ENCODE measurements at regions not wholly inside any gene's neighbourhood (a gene's known extent, or its start where the extent isn't known, plus 50 kb on each side); places are given as distances from the start of the nearest gene placed in this dataset.
"Not testable (repeated sequence)": the region's sequence is repeated elsewhere in the genome, so short reads cannot be mapped to it uniquely, and the experiment has no call there.

DNA sequence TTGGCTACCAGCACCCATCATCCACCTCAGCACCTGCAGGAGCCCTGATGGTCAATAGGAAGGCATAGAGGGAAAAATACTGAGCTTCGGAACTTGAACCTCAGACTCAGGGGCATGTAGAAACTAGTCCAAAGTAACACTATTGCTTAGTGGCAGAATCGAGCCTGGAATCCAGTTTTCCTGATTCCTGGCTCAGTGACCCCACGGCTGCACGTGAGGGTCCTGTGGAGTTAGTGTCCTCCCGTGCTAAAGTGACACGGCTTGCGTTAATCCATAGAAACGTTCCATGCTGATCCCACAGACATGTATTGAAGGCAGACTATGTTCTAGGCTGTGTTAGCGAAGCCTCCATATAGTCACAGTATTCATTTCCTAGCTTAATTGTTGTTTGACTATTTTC is 747.0 kb upstream of the TPTE start:
- Mint-ChIP-seq H3K27me3 (ENCODE audit: low read depth) (no peaks in the 10 kb centered on the region), H3K4me1 (no peaks in the 10 kb centered on the region), H3K4me3 (no peak overlapping the region), H3K9me3 (peaks cover 45% of the 10 kb centered on the region), H3K27ac (no peak overlapping the region), H3K36me3 (ENCODE audit: low read depth) (no peaks in the 10 kb centered on the region)
- no peak for TF ChIP-seq CTCF (IDR thresholded peaks at IDR 0.05; ENCODE audit: unreplicated experiment in 3 of 3)

DNA sequence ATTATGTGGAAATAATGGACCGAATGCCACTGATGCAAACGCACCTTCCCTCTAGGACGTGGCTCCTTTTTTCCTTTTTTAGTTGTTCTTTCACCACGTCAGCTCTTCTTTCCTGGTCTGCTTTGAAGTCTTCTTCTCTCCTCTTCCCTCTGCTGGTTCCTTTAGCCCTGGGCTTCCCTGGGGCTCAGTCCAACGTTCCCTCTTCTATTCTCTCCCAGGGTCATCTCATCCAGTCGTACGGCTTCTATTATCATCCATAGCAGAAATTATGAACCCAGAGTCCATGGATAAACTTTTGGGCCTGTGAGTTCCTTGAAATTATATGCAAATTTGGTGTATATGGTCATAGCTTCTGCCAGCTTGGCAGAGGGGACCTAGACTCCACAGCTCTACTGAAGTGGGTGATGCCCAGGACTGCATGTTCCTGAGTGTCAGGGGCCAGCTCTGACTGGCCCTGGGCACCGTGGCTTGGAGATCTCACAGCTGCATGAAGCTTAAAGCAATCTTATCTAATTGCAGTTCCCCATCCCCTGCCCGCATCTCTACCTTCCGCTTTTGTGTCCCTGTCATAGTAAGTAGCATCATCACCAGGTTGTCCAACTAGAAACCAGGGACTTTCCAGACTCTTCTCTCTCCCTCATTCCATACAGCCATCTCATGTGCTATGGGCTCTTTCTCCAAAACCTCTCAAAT is 746.3 kb upstream of the TPTE start:
- not testable (repeated sequence) for H3K36me3 Mint-ChIP-seq (ENCODE audit: low read depth); H3K27ac Mint-ChIP-seq; H3K4me1 Mint-ChIP-seq; H3K4me3 Mint-ChIP-seq; H3K27me3 Mint-ChIP-seq (ENCODE audit: low read depth)
- H3K9me3 Mint-ChIP-seq: peaks cover 50% of the 10 kb centered on the region

DNA sequence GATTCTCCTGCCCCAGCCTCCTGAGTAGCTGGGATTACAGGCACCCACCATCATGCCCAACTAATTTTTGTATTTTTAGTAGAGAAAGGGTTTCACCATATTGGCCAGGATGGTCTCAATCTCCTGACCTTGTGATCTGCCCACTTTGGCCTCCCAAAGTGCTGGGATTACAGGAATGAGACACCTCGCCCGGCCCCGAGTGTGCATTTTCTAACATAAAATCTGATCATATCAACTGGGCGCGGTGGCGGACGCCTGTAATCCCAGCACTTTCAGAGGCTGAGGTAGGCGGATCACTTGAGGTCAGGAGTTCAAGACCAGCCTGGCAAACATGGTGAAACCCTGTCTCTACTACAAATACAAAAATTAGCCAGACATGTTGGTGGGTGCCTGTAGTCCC is 745.5 kb upstream of the TPTE start:
- not testable (repeated sequence) for H3K4me3 Mint-ChIP-seq; H3K36me3 Mint-ChIP-seq (ENCODE audit: low read depth); H3K27me3 Mint-ChIP-seq (ENCODE audit: low read depth); H3K27ac Mint-ChIP-seq; H3K4me1 Mint-ChIP-seq
- peaks cover 57% of the 10 kb centered on the region for H3K9me3 Mint-ChIP-seq

GRCh38 chr21:9776286-9777020 is 744.9 kb upstream of the TPTE start:
- H3K27me3 Mint-ChIP-seq (ENCODE audit: low read depth); H3K36me3 Mint-ChIP-seq (ENCODE audit: low read depth); H3K27ac Mint-ChIP-seq; H3K4me1 Mint-ChIP-seq; H3K4me3 Mint-ChIP-seq: not testable (repeated sequence)
- H3K9me3 Mint-ChIP-seq: peaks cover 59% of the 10 kb centered on the region

GRCh38 chr21:9778541-9778940 is 742.8 kb upstream of the TPTE start:
- H3K9me3 Mint-ChIP-seq: peaks cover 75% of the 10 kb centered on the region
- not testable (repeated sequence) for H3K36me3 Mint-ChIP-seq (ENCODE audit: low read depth); H3K4me3 Mint-ChIP-seq; H3K27me3 Mint-ChIP-seq (ENCODE audit: low read depth); H3K4me1 Mint-ChIP-seq; H3K27ac Mint-ChIP-seq

DNA sequence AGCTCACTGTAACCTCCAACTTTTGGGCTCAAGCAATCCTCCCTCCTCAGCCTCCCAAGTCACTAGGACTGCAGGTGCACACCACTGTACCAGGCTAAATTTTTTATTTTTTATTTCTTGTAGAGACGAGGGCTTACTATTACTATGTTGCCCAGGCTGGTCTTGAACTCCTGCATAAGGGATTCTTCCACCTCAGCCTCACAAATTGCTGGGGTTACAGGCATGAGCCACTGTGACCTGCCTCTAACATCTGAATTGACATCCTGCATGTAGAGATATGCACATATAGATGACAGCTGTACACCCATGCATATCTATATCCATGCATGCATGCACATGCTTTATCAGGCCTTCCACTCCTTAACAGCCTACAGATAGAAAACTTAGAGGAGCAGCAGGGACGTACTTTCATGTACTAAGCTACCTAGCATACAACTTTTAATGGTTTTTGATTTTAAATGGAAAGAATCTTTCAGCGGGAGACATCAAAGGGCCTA is 740.9 kb upstream of the TPTE start:
- no peak overlapping the region for H3K27ac Mint-ChIP-seq
- no peaks in the 10 kb centered on the region for H3K27me3 Mint-ChIP-seq (ENCODE audit: low read depth)
- H3K4me1 Mint-ChIP-seq: no peaks in the 10 kb centered on the region
- H3K9me3 Mint-ChIP-seq: peaks cover 69% of the 10 kb centered on the region
- no peak for TF ChIP-seq CTCF (IDR thresholded peaks at IDR 0.05; ENCODE audit: unreplicated experiment in 3 of 3)
- no peak overlapping the region for H3K4me3 Mint-ChIP-seq
- no peaks in the 10 kb centered on the region for H3K36me3 Mint-ChIP-seq (ENCODE audit: low read depth)

- H3K4me3 Mint-ChIP-seq; H3K27ac Mint-ChIP-seq; H3K36me3 Mint-ChIP-seq (ENCODE audit: low read depth); H3K27me3 Mint-ChIP-seq (ENCODE audit: low read depth); H3K4me1 Mint-ChIP-seq: not testable (repeated sequence)
- peaks cover 70% of the 10 kb centered on the region for H3K9me3 Mint-ChIP-seq
These were observed 737.8 kb upstream of the TPTE start for GRCh38 chr21:9783587-9783986.

- H3K9me3 Mint-ChIP-seq: peaks cover 72% of the 10 kb centered on the region
- not testable (repeated sequence) for H3K27me3 Mint-ChIP-seq (ENCODE audit: low read depth); H3K27ac Mint-ChIP-seq; H3K4me1 Mint-ChIP-seq; H3K4me3 Mint-ChIP-seq; H3K36me3 Mint-ChIP-seq (ENCODE audit: low read depth)
These were observed 737.2 kb upstream of the TPTE start for GRCh38 chr21:9784201-9784600.

DNA sequence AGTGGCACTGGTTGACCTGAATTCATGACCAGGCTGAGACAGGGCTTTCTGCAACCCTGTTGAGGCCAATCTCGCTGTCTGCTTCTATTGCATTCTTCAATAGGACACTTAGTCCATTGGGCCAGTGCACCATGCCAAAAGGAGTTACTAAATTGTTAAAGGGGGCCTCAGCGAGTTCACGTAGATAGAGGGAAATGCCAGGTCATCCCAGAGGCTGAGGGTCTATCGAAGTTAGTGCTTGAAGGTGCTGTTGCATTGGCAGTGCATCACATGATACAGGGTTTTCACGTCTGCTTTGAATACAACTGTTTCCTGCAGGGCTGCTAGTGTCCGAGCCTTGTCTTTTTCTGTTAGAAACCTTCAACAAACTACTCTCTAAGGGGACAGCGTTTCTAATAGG is 735.3 kb upstream of the TPTE start:
- not testable (repeated sequence) for H3K36me3 Mint-ChIP-seq (ENCODE audit: low read depth); H3K4me1 Mint-ChIP-seq; H3K4me3 Mint-ChIP-seq; H3K27me3 Mint-ChIP-seq (ENCODE audit: low read depth); H3K27ac Mint-ChIP-seq
- peaks cover 72% of the 10 kb centered on the region for H3K9me3 Mint-ChIP-seq

DNA sequence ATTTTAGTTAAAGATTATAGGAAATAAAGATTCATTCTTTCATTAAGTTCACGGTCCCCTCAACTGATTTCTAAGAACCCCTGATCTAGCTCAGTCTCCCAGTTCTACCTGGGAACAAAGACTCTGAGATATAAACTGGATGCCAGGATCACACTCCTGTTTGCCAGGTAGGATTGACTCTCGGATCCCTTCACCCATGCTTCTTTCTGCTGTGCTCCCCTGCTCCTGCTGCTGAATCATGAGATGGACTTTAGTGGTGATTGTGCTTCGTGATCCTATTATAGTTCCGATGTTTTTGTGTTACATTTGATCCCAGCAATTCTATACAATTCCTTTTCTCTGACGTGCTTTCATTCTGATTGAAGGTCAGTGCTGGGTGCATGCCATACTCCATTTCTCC is 733.1 kb upstream of the TPTE start:
- H3K4me3 Mint-ChIP-seq; H3K4me1 Mint-ChIP-seq; H3K27ac Mint-ChIP-seq; H3K36me3 Mint-ChIP-seq (ENCODE audit: low read depth); H3K27me3 Mint-ChIP-seq (ENCODE audit: low read depth): not testable (repeated sequence)
- H3K9me3 Mint-ChIP-seq: peaks cover 76% of the 10 kb centered on the region

DNA sequence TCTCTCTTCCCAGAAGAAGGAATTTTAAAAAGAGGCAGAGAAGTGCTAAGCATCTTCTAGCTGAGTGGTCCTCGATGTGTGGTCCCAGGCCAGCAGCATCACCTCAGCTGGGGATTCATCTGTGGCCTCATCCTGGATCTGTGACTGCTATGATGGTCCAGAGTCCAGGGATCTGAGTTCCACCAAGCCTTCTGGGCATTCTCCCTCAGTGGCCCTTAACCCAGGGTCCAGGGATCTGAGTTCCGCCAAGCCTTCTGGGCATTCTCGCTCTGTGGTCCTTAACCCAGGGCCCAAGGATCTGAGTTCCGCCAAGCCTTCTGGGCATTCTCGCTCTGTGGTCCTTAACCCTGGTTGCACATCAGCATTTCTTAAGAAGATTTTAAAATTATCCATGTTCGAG is 731.0 kb upstream of the TPTE start:
- H3K27ac Mint-ChIP-seq; H3K4me3 Mint-ChIP-seq; H3K4me1 Mint-ChIP-seq; H3K27me3 Mint-ChIP-seq (ENCODE audit: low read depth); H3K36me3 Mint-ChIP-seq (ENCODE audit: low read depth): not testable (repeated sequence)
- H3K9me3 Mint-ChIP-seq: peaks cover 78% of the 10 kb centered on the region

- not testable (repeated sequence) for H3K36me3 Mint-ChIP-seq (ENCODE audit: low read depth); H3K27me3 Mint-ChIP-seq (ENCODE audit: low read depth); H3K27ac Mint-ChIP-seq; H3K4me3 Mint-ChIP-seq; H3K4me1 Mint-ChIP-seq
- H3K9me3 Mint-ChIP-seq: peaks cover 80% of the 10 kb centered on the region
These were observed 729.9 kb upstream of the TPTE start for GRCh38 chr21:9791453-9791852.

DNA sequence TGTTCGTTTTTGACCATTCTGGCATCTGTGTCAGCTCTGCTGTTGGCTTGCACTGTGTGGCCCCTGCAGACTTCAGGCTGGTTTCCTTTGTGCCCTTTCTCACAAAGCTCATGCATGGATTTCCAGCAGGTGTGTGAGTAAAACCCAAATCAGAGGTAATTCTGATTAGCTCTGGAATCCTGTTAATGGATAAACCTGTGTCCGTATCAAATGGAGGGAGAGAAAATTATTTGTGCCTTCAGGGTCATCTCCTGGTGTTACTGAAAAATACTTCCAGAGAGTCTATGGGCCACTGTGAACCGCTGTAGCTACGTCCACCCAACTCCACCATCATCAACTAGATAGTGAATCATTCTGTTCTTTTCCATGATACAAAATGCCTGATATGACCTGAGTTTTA is 726.1 kb upstream of the TPTE start:
- peaks cover 53% of the 10 kb centered on the region for H3K9me3 Mint-ChIP-seq
- H3K27me3 Mint-ChIP-seq (ENCODE audit: low read depth); H3K36me3 Mint-ChIP-seq (ENCODE audit: low read depth); H3K27ac Mint-ChIP-seq; H3K4me3 Mint-ChIP-seq; H3K4me1 Mint-ChIP-seq: not testable (repeated sequence)
